ENCODE measurements at regions not wholly inside any gene's neighbourhood (a gene's known extent, or its start where the extent isn't known, plus 50 kb on each side); places are given as distances from the start of the nearest gene placed in this dataset.
"Not testable (repeated sequence)": the region's sequence is repeated elsewhere in the genome, so short reads cannot be mapped to it uniquely, and the experiment has no call there.

- no peak for TF ChIP-seq CTCF (IDR thresholded peaks at IDR 0.05)
- Mint-ChIP-seq H3K27me3 (ENCODE audit: low read depth in 2 of 2) (no peaks in the 10 kb centered on the region), H3K4me3 (no peak overlapping the region), H3K4me1 (no peaks in the 10 kb centered on the region), H3K9me3 (peaks cover 4 to 8% of the 10 kb centered on the region in 2 donors), H3K27ac (no peak overlapping the region), H3K36me3 (peaks cover 12% of the 10 kb centered on the region)
- ATAC-seq (no peak), DNase-seq (no peak)
- H3K4me1 ChIP-seq (ENCODE audit: control insufficient read depth, insufficient read depth, low read length), result no peaks in the 10 kb centered on the region
- H3K27me3 ChIP-seq (ENCODE audit: control insufficient read depth, insufficient read depth, low read length), result no peaks in the 10 kb centered on the region
- 86% methylated on average over 13 of the region's 13 CpGs for WGBS (ENCODE audit: insufficient coverage)
- H3K4me3 ChIP-seq (ENCODE audit: low read length), result no peak overlapping the region
- intact Hi-C loops (cut with micrococcal nuclease), result no loop called here
- H3K27ac ChIP-seq (ENCODE audit: low read length), result no peak overlapping the region
- peaks cover 3% of the 10 kb centered on the region for H3K9me3 ChIP-seq (ENCODE audit: control insufficient read depth, insufficient read depth, low read length)
- H3K36me3 ChIP-seq (ENCODE audit: control insufficient read depth, insufficient read depth, low read length), result no peaks in the 10 kb centered on the region
Measured at GRCh38 chr15:24269923-24270322, 405.7 kb upstream of the NPAP1 start.

- peaks cover 7 to 11% of the 10 kb centered on the region in 2 donors for H3K9me3 Mint-ChIP-seq
- H3K9me3 ChIP-seq (ENCODE audit: control insufficient read depth, insufficient read depth, low read length); H3K4me1 Mint-ChIP-seq; DNase-seq; ATAC-seq; H3K27me3 ChIP-seq (ENCODE audit: control insufficient read depth, insufficient read depth, low read length); H3K27ac ChIP-seq (ENCODE audit: low read length); H3K4me1 ChIP-seq (ENCODE audit: control insufficient read depth, insufficient read depth, low read length); H3K4me3 Mint-ChIP-seq; H3K36me3 Mint-ChIP-seq; H3K4me3 ChIP-seq (ENCODE audit: low read length); H3K27me3 Mint-ChIP-seq (ENCODE audit: low read depth in 2 of 2); intact Hi-C loops (cut with micrococcal nuclease); H3K36me3 ChIP-seq (ENCODE audit: control insufficient read depth, insufficient read depth, low read length); H3K27ac Mint-ChIP-seq: not testable (repeated sequence)
- WGBS (ENCODE audit: insufficient coverage), result 74% methylated on average over 3 of the region's 5 CpGs
Measured at GRCh38 chr15:24271496-24272244, 403.9 kb upstream of the NPAP1 start.

- Mint-ChIP-seq H3K4me3 (no peak overlapping the region), H3K36me3 (no peaks in the 10 kb centered on the region), H3K9me3 (peaks cover 6% of the 10 kb centered on the region in 2 donors), H3K27ac (no peak overlapping the region), H3K27me3 (ENCODE audit: low read depth in 2 of 2) (no peaks in the 10 kb centered on the region), H3K4me1 (no peaks in the 10 kb centered on the region)
- H3K27ac ChIP-seq (ENCODE audit: low read length), result no peak overlapping the region
- no peak for DNase-seq
- TF ChIP-seq CTCF (IDR thresholded peaks at IDR 0.05), result no peak
- H3K4me3 ChIP-seq (ENCODE audit: low read length), result no peak overlapping the region
- H3K4me1 ChIP-seq (ENCODE audit: control insufficient read depth, insufficient read depth, low read length), result no peaks in the 10 kb centered on the region
- H3K9me3 ChIP-seq (ENCODE audit: control insufficient read depth, insufficient read depth, low read length), result no peaks in the 10 kb centered on the region
- ATAC-seq, result no peak
- WGBS (ENCODE audit: insufficient coverage), result 50% methylated on average over 1 of the region's 2 CpGs
- no peaks in the 10 kb centered on the region for H3K36me3 ChIP-seq (ENCODE audit: control insufficient read depth, insufficient read depth, low read length)
- no peaks in the 10 kb centered on the region for H3K27me3 ChIP-seq (ENCODE audit: control insufficient read depth, insufficient read depth, low read length)
- intact Hi-C loops (cut with micrococcal nuclease), result no loop called here
Measured at GRCh38 chr15:24292837-24293236, 382.7 kb upstream of the NPAP1 start.

GRCh38 chr15:24300804-24301368, 374.7 kb upstream of the NPAP1 start:
- ATAC-seq; H3K36me3 ChIP-seq (ENCODE audit: control insufficient read depth, insufficient read depth, low read length); H3K27me3 Mint-ChIP-seq (ENCODE audit: low read depth in 2 of 2); intact Hi-C loops (cut with micrococcal nuclease); H3K9me3 ChIP-seq (ENCODE audit: control insufficient read depth, insufficient read depth, low read length); H3K27ac Mint-ChIP-seq; DNase-seq; H3K4me1 ChIP-seq (ENCODE audit: control insufficient read depth, insufficient read depth, low read length); H3K27ac ChIP-seq (ENCODE audit: low read length); H3K27me3 ChIP-seq (ENCODE audit: control insufficient read depth, insufficient read depth, low read length); H3K4me3 Mint-ChIP-seq; H3K36me3 Mint-ChIP-seq; H3K4me1 Mint-ChIP-seq; H3K4me3 ChIP-seq (ENCODE audit: low read length): not testable (repeated sequence)
- 63% methylated on average over 8 of the region's 8 CpGs for WGBS (ENCODE audit: insufficient coverage)
- H3K9me3 Mint-ChIP-seq, result peaks cover 5 to 12% of the 10 kb centered on the region in 2 donors

- intact Hi-C loops (cut with micrococcal nuclease); H3K4me1 Mint-ChIP-seq; H3K4me3 Mint-ChIP-seq; H3K36me3 ChIP-seq (ENCODE audit: control insufficient read depth, insufficient read depth, low read length); H3K27ac Mint-ChIP-seq; DNase-seq; H3K36me3 Mint-ChIP-seq; H3K4me3 ChIP-seq (ENCODE audit: low read length); H3K27me3 ChIP-seq (ENCODE audit: control insufficient read depth, insufficient read depth, low read length); H3K4me1 ChIP-seq (ENCODE audit: control insufficient read depth, insufficient read depth, low read length); H3K27ac ChIP-seq (ENCODE audit: low read length); H3K27me3 Mint-ChIP-seq (ENCODE audit: low read depth in 2 of 2); ATAC-seq; H3K9me3 ChIP-seq (ENCODE audit: control insufficient read depth, insufficient read depth, low read length): not testable (repeated sequence)
- WGBS (ENCODE audit: insufficient coverage), result no CpG with 5 or more reads among the region's 1 CpG
- H3K9me3 Mint-ChIP-seq, result peaks cover 5 to 12% of the 10 kb centered on the region in 2 donors
Measured at GRCh38 chr15:24301999-24302398, 373.6 kb upstream of the NPAP1 start.

- H3K4me1 ChIP-seq (ENCODE audit: control insufficient read depth, insufficient read depth, low read length); H3K27ac ChIP-seq (ENCODE audit: low read length); H3K4me1 Mint-ChIP-seq; H3K9me3 ChIP-seq (ENCODE audit: control insufficient read depth, insufficient read depth, low read length); H3K4me3 Mint-ChIP-seq; H3K27me3 Mint-ChIP-seq (ENCODE audit: low read depth in 2 of 2); H3K36me3 Mint-ChIP-seq; ATAC-seq; H3K27ac Mint-ChIP-seq; H3K36me3 ChIP-seq (ENCODE audit: control insufficient read depth, insufficient read depth, low read length); H3K27me3 ChIP-seq (ENCODE audit: control insufficient read depth, insufficient read depth, low read length); H3K4me3 ChIP-seq (ENCODE audit: low read length); DNase-seq; intact Hi-C loops (cut with micrococcal nuclease): not testable (repeated sequence)
- WGBS (ENCODE audit: insufficient coverage), result 31% methylated on average over 1 of the region's 2 CpGs
- peaks cover 5 to 12% of the 10 kb centered on the region in 2 donors for H3K9me3 Mint-ChIP-seq
Measured at GRCh38 chr15:24304747-24305146, 370.8 kb upstream of the NPAP1 start.
